CD4-positive, alpha-beta T cell (primary cell): ENCODE measurements at regions not wholly inside any gene's neighbourhood (a gene's known extent, or its start where the extent isn't known, plus 50 kb on each side); places are given as distances from the start of the nearest gene placed in this dataset.

Experiments
- ATAC-seq: fragments of 200-7000 bp; cut with Tn5 transposase; one replicate; pipeline ENCODE4 v1.10.0; 2022; ENCODE audit warnings: mild to moderate bottlenecking; ENCODE audit not compliant: poor library complexity
- CTCF ChIA-PET: fragments of 350-600 bp; sonication (Branson Sonifier 250); formaldehyde crosslinking; loops from one replicate; lab custom pipeline; 2021; ENCODE audit warnings: antibody characterized with exemption, inconsistent platforms; lab: Charles Lee
- POLR2A ChIA-PET: fragments of 350-600 bp; sonication (Branson Sonifier 250); formaldehyde crosslinking; loops from one replicate; lab custom pipeline; 2021; ENCODE audit warnings: antibody characterized with exemption, inconsistent platforms; lab: Charles Lee
- DNase-seq, 14 experiments: peaks; one replicate each; pipeline ENCODE4 v3.0.0-alpha.2; 2013 to 2020; ENCODE audit warnings: mixed read lengths in 2 of 14
- H3K27ac ChIP-seq, 2 donors: one replicate each; pipeline versions ENCODE4 v1.5.1 to v1.7.0; 2013; ENCODE audit warnings: low read length in 2 of 2, low read depth in 1 of 2, mild to moderate bottlenecking in 1 of 2
- H3K27me3 ChIP-seq, 2 experiments: 1 replicate in 1 of 2; 2 replicates in 1 of 2; pipeline versions ENCODE4 v1.6.1 to v1.7.0; 2013; ENCODE audit warnings: low read length in 2 of 2, control low read depth in 1 of 2, mild to moderate bottlenecking in 1 of 2, moderate library complexity in 1 of 2; ENCODE audit not compliant: insufficient read depth in 2 of 2, control insufficient read depth in 1 of 2
- H3K36me3 ChIP-seq: one replicate; pipeline ENCODE4 v1.6.1; 2013; ENCODE audit warnings: low read length, control low read depth; ENCODE audit not compliant: insufficient read depth
- H3K4me1 ChIP-seq: one replicate; pipeline ENCODE4 v1.6.1; 2013; ENCODE audit warnings: low read length, control low read depth; ENCODE audit not compliant: insufficient read depth
- H3K4me3 ChIP-seq: one replicate; pipeline ENCODE4 v1.5.1; 2013; ENCODE audit warnings: mild to moderate bottlenecking, low read length, moderate library complexity
- H3K9me3 ChIP-seq, 2 experiments: 1 replicate in 1 of 2; 2 replicates in 1 of 2; pipeline versions ENCODE4 v1.6.1 to v1.7.0; 2013; ENCODE audit warnings: low read length in 2 of 2, mild to moderate bottlenecking in 2 of 2, control low read depth in 1 of 2, moderate library complexity in 1 of 2; ENCODE audit not compliant: control insufficient read depth in 1 of 2, insufficient read depth in 1 of 2
- H3K27ac Mint-ChIP-seq: one replicate; pipeline ENCODE4 v1.8.0; 2020; ENCODE audit warnings: mixed read lengths
- H3K27me3 Mint-ChIP-seq: one replicate; pipeline ENCODE4 v1.8.0; 2021; ENCODE audit warnings: mixed read lengths
- H3K36me3 Mint-ChIP-seq: one replicate; pipeline ENCODE4 v1.8.0; 2021; ENCODE audit warnings: low read depth, mixed read lengths
- H3K4me1 Mint-ChIP-seq: one replicate; pipeline ENCODE4 v1.8.0; 2021; ENCODE audit warnings: low read depth, mixed read lengths
- H3K4me3 Mint-ChIP-seq: one replicate; pipeline ENCODE4 v1.8.0; 2020; ENCODE audit warnings: mild to moderate bottlenecking, mixed read lengths
- H3K9me3 Mint-ChIP-seq: one replicate; pipeline ENCODE4 v1.8.0; 2020; ENCODE audit warnings: mixed read lengths
- intact Hi-C, 2 experiments: fragments of 100-400 bp; cut with DNase I in 1 of 2; cut with micrococcal nuclease in 1 of 2; formaldehyde crosslinking; loops; one replicate each; pipeline versions ENCODE4 v1.15.1 to v1.9.0; 2023 to 2025; cut with DNase I, micrococcal nuclease
- TF ChIP-seq, protein P1 (sequence below): fragments of 200-600 bp; IDR thresholded peaks from one replicate; pipeline ENCODE4 v1.8.0; 2022; ENCODE audit warnings: antibody characterized with exemption, mild to moderate bottlenecking

DNA sequence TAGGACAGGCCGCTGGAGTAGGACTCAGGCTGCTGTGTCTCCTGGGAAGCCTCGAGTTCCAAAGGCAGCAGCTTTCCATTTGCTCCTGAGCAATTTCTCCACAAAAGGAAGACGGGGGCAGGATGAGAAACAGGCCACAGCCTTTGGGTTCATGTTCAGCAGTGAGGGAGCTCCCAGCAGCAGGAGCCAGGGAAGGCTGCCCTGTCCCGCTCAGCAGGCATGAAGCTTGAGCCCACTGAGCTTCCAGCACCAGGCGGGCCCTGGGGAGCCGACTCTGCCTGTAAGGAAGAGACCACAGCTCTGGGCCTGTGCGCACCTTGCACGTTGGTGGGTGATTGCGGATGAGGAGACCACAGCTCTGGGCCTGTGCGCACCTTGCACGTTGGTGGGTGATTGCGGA lies 527.2 kb downstream of the TCERG1L start:
- Mint-ChIP-seq H3K4me1 (no peaks in the 10 kb centered on the region), H3K27me3 (peaks cover 3% of the 10 kb centered on the region), H3K36me3 (no peaks in the 10 kb centered on the region), H3K4me3 (no peak overlapping the region), H3K27ac (no peak overlapping the region), H3K9me3 (no peaks in the 10 kb centered on the region)
- H3K27ac ChIP-seq, result no peak overlapping the region
- no peaks in the 10 kb centered on the region for H3K4me1 ChIP-seq
- CTCF ChIA-PET, result no interaction called here
- POLR2A ChIA-PET, result no interaction called here
- DNase-seq (no peak), ATAC-seq (no peak)
- intact Hi-C loops, result loop anchor here in 1 of 2 experiments (10.0 kb wide), 1 partner anchor 590 kb away; no protein-coding TSS in a partner anchor
- no peak overlapping the region for H3K4me3 ChIP-seq
- TF ChIP-seq, protein P1, sequence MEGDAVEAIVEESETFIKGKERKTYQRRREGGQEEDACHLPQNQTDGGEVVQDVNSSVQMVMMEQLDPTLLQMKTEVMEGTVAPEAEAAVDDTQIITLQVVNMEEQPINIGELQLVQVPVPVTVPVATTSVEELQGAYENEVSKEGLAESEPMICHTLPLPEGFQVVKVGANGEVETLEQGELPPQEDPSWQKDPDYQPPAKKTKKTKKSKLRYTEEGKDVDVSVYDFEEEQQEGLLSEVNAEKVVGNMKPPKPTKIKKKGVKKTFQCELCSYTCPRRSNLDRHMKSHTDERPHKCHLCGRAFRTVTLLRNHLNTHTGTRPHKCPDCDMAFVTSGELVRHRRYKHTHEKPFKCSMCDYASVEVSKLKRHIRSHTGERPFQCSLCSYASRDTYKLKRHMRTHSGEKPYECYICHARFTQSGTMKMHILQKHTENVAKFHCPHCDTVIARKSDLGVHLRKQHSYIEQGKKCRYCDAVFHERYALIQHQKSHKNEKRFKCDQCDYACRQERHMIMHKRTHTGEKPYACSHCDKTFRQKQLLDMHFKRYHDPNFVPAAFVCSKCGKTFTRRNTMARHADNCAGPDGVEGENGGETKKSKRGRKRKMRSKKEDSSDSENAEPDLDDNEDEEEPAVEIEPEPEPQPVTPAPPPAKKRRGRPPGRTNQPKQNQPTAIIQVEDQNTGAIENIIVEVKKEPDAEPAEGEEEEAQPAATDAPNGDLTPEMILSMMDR, result no peak
- H3K27me3 ChIP-seq, result no peaks in the 10 kb centered on the region
- peaks cover 0 to 14% of the 10 kb centered on the region in 2 experiments for H3K9me3 ChIP-seq
- no peaks in the 10 kb centered on the region for H3K36me3 ChIP-seq

- intact Hi-C loops, result loop anchor here in 1 of 2 experiments (10.0 kb wide), 1 partner anchor 592 kb away; no protein-coding TSS in a partner anchor
- Histone ChIP-seq H3K4me3 (no peak overlapping the region), H3K36me3 (no peaks in the 10 kb centered on the region), H3K9me3 (peaks cover 0 to 23% of the 10 kb centered on the region in 2 experiments), H3K27me3 (no peaks in the 10 kb centered on the region), H3K4me1 (no peaks in the 10 kb centered on the region), H3K27ac (no peak overlapping the region)
- H3K4me3 Mint-ChIP-seq, result no peak overlapping the region
- DNase-seq (no peak), ATAC-seq (no peak)
- TF ChIP-seq, protein P1, result no peak
- H3K9me3 Mint-ChIP-seq, result no peaks in the 10 kb centered on the region
- peaks cover 3% of the 10 kb centered on the region for H3K27me3 Mint-ChIP-seq
- H3K27ac Mint-ChIP-seq, result no peak overlapping the region
- H3K4me1 Mint-ChIP-seq, result no peaks in the 10 kb centered on the region
- CTCF ChIA-PET, result no interaction called here
- POLR2A ChIA-PET, result no interaction called here
- no peaks in the 10 kb centered on the region for H3K36me3 Mint-ChIP-seq
These were observed 525.1 kb downstream of the TCERG1L start for GRCh38 chr10:130786365-130786966.

DNA sequence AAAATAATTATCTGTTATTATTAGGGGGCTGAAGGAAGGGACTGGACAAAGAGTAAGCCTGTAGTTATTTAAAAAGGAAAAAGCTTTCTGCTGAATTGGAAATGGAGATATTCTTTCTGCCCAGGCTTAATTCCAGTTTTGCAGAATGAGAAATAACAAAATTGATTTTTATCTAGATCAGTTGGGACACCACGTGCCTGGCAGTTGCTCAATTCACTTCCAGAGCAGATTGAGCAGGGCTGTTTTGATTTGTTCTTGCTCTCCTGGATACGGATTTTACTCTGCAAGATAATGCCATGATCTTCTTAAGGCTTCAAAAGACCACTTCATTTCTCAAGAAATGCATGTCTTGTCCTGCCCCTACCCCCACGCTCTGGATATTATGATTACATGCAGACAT lies 524.3 kb downstream of the TCERG1L start:
- CTCF ChIA-PET, result no interaction called here
- TF ChIP-seq, protein P1, result no peak
- Histone ChIP-seq H3K27ac (no peak overlapping the region), H3K4me3 (no peak overlapping the region), H3K9me3 (peaks cover 0 to 30% of the 10 kb centered on the region in 2 experiments), H3K4me1 (no peaks in the 10 kb centered on the region), H3K36me3 (no peaks in the 10 kb centered on the region), H3K27me3 (no peaks in the 10 kb centered on the region)
- Mint-ChIP-seq H3K4me1 (no peaks in the 10 kb centered on the region), H3K4me3 (no peak overlapping the region), H3K27ac (no peak overlapping the region), H3K9me3 (no peaks in the 10 kb centered on the region), H3K27me3 (peaks cover 2% of the 10 kb centered on the region), H3K36me3 (no peaks in the 10 kb centered on the region)
- no peak for ATAC-seq
- POLR2A ChIA-PET, result no interaction called here
- intact Hi-C loops, result loop anchor here in 1 of 2 experiments (10.0 kb wide), 1 partner anchor 592 kb away; no protein-coding TSS in a partner anchor
- DNase-seq, result no peak
